HG02610 (cell line): ENCODE measurements at regions not wholly inside any gene's neighbourhood (a gene's known extent, or its start where the extent isn't known, plus 50 kb on each side); places are given as distances from the start of the nearest gene placed in this dataset.

Experiments
- ATAC-seq: cut with Tn5 transposase; IDR thresholded peaks from one replicate; pipeline ENCODE4 v1.9.1; 2021; ENCODE audit warnings: mild to moderate bottlenecking, moderate library complexity; ENCODE audit not compliant: unreplicated experiment

DNA sequence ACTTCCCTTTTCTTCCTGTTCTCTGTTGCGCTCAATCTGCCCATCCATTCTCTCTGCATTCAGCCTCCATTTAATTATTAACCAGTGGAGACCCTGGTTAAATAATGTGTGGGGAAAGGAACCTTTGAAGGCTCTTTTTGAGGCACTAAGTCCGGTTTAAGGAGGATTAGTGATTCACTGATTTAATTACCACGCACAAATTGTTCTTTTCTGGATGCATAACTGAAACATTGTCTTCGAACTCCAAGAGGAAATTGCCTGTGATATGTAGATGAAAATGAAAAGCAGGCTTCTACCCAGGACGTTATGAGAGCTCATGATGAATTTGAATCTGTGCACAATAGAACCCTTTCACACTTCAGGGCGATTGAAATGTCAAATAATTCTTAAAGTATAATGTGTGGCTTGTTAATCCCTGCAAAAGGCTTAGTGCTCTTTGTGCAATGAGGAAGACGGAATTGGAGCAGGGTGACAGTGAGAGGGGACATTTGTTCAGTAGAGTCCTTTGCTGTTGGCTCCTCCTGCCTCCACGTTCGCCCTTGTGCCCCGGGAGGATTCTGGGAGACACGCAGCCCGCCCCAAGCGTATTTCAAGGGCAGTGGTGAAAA is 51.1 kb upstream of the ZNF236 start:
- no peak for ATAC-seq

GRCh38 chr18:76767954-76768353 is 54.4 kb upstream of the ZNF236 start:
- ATAC-seq = no peak

GRCh38 chr18:76766429-76766828 is 55.9 kb upstream of the ZNF236 start:
- ATAC-seq = no peak

GRCh38 chr18:76765649-76766048 is 56.7 kb upstream of the ZNF236 start:
- ATAC-seq = no peak

GRCh38 chr18:76764291-76764901 is 58.0 kb upstream of the ZNF236 start:
- no peak for ATAC-seq

GRCh38 chr18:76759056-76759455 is 63.3 kb upstream of the ZNF236 start:
- ATAC-seq = no peak

- ATAC-seq = no peak
Observed at GRCh38 chr18:76757925-76758324, 64.4 kb upstream of the ZNF236 start.

GRCh38 chr18:76757335-76757734 is 65.0 kb upstream of the ZNF236 start:
- ATAC-seq = no peak

GRCh38 chr18:76756531-76757253 is 65.7 kb upstream of the ZNF236 start:
- ATAC-seq = no peak

DNA sequence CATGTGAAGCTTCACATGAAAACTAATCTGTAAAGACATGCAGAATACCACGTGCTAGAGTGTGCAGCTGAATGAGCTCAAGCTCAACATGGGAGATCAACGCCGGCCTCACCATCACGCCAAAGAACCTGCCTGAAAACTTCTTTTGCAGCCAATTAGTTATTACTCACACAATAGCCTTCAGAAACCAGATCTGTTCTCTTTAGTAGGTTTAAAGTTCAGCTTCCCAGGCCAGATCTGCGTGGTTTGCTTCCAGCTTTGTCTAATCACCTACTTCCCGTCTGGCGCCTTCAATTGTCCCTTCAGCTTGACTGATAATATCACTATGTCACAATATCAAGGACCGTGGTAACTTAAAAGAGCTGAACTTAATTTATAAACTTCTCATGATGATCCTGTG is 68.0 kb upstream of the ZNF236 start:
- no peak for ATAC-seq

DNA sequence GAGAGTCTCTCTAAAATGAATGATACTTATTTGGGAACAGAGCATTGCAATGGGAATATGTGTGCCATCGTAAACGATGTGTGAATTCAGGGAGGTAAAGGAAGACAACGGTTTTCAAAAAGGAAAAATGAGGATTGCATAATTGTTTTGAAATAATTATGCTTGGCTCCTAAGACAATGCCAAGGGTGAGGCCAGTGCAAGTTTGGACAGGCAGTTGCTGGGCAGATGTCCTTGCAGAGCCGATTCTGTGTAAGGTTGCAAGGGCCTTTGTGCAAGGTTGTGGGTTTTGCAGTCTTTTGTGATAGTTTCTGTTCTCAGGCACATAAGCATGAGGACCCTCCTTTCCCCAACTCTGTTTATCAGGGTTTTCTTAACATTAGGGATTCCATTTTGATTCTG is 70.0 kb upstream of the ZNF236 start:
- ATAC-seq = no peak

GRCh38 chr18:76750917-76751890 is 71.2 kb upstream of the ZNF236 start:
- no peak for ATAC-seq

DNA sequence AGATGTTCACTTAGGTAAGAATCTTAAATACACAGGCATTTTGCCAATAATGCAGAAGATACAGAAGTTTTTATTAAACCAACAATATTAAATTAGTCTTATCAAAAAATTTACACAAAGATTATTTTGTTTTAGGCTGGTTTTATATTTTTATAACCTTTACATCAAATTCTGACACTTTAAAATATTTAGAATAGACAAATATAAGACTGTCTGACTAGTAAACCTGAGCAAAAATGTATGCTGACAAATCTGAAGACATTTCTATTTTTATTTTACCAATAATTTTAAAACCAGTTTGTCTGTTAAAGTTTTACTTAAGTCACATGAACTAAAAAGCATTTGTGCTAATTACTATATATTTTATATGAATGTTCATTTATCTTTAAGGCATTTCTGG is 72.1 kb upstream of the ZNF236 start:
- no peak for ATAC-seq

DNA sequence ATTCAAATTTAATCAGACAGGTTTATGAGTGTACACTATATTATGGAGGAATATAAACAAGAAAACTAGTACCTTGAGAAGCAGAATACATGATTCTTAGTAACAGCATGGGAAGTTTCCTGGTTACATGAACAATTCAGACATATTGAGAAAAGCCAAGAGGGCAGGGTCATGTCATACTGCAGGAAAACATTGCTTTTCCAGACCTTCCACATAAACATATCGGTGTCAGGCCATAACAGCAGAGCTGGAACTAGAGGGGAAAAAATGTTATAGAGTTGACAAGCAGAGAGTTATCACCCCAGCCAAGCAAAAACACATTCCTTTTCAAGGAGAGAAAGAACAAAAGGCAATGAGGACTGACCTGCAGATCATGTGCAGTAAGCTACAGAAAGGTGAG is 74.7 kb upstream of the ZNF236 start:
- no peak for ATAC-seq

GRCh38 chr18:76741346-76741745 is 81.0 kb upstream of the ZNF236 start:
- no peak for ATAC-seq

GRCh38 chr18:76736309-76736708 is 86.0 kb upstream of the ZNF236 start:
- no peak for ATAC-seq

DNA sequence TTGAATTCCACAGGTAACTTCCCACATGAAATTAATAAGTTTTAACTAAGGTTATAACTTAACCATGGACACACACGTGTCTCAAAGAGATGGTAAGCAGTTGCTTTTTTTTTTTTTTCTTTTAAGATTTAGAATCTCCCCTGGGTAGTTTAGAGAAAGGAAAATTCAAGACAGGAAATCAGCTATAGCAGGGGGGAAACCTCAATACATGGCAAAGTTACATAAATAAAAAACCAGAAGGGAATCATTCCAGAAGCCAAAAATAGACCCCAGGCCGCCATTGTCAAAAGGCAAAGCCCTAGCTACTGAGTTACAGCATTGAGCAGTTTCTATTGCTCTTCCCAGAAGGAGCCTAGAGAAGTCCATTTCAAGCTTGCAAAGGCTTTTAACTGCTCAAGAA is 91.5 kb upstream of the ZNF236 start:
- ATAC-seq = no peak

- ATAC-seq = no peak
Observed at GRCh38 chr18:76727589-76727988, 94.8 kb upstream of the ZNF236 start.

DNA sequence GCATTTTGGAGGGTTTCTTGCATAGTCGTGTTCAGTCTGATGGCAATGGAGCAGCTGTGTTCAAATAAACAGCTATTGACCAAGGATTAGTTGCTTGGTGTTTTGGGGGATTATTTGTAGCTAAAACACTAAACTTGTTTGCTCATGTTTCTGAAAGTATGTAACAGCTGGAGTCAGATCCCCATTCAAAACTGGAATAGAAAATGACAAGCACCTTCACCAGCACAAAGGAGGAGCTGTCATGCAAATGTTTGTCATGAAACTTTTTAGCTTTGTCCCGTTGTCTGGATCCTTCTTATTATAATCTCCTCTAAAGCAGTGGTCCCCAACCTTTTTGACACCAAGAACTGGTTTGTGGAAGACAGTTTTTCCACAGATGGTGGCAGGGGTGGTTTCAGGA is 96.9 kb upstream of the ZNF236 start:
- peak; percentile 64 for ATAC-seq

DNA sequence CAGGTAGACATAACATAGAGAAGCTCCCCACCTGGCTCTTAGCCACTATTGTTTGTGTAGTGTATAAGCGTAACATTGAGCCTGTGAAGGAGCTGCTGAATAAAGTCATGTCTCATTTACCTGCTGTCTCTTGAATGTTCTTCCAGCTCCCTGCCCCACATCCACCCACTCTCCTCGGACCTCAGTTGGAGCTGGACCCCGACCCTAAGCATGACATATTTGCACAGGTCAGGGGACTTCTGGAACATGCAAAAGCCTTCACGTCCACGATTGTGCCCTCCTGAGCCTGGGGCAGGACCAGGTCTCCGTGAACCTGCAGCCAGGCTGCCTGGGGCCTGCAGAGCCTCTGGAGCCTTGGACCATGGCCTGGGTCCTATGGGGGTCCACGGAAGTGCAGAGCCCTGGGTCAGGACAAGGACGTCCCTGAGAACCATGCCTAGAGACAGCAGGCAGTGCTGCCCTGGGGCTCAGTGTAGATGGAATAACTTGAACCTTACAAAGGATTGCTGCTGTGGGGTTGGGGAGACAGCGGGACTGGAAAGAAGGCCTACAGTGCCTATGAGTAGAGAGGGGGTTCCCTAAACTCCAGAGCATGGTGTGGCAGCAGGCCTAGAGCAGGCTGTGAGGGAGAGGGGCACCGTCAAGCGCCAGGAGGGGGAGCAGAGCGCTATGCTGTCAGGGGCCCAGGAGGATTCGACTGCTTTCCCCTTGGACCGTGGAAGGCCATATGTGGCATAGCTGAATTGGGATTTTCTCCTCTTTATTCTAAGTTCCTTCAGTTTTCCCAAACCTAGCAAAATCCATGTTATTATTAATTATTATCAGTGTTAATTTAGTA is 99.9 kb upstream of the ZNF236 start:
- ATAC-seq = no peak
